B cell (primary cell): ENCODE measurements at regions not wholly inside any gene's neighbourhood (a gene's known extent, or its start where the extent isn't known, plus 50 kb on each side); places are given as distances from the start of the nearest gene placed in this dataset.

Experiments used
- ATAC-seq: fragments of 200-7000 bp; cut with Tn5 transposase; one replicate; pipeline ENCODE4 v1.10.0; 2021; ENCODE audit warnings: low read depth, mild to moderate bottlenecking, moderate number of reproducible peaks, moderate library complexity
- CTCF ChIA-PET: fragments of 350-600 bp; sonication (Branson Sonifier 250); formaldehyde crosslinking; loops from one replicate; lab custom pipeline; 2021; ENCODE audit warnings: antibody characterized with exemption, inconsistent platforms; lab: Charles Lee
- POLR2A ChIA-PET: fragments of 350-600 bp; sonication (Branson Sonifier 250); formaldehyde crosslinking; loops from one replicate; lab custom pipeline; 2021; ENCODE audit warnings: antibody characterized with exemption; lab: Charles Lee
- DNase-seq: peaks from one replicate; pipeline ENCODE4 v3.0.0; 2013
- H2AFZ ChIP-seq: 2 replicates; pipeline ENCODE4 v1.6.1; 2012; ENCODE audit warnings: mild to moderate bottlenecking, low read depth, low read length; ENCODE audit not compliant: insufficient read depth, poor library complexity, severe bottlenecking
- H3K27ac ChIP-seq, 2 donors: 1 replicate in 1 of 2; 2 replicates in 1 of 2; pipeline ENCODE4 v1.5.1; 2012 to 2013; ENCODE audit warnings: low read length in 2 of 2, mild to moderate bottlenecking in 2 of 2, moderate library complexity in 1 of 2
- H3K27me3 ChIP-seq, 4 experiments: fragments of 200-600 bp in 1 of 4; sonication (generic) in 1 of 4; replicated peaks in 1 of 4; 1 replicate in 2 of 4; 2 replicates in 2 of 4; pipeline versions ENCODE4 v1.6.1 to v1.7.0; 2013 to 2016; ENCODE audit warnings: low read length in 3 of 4, mild to moderate bottlenecking in 2 of 4, mixed read lengths in 1 of 4, moderate library complexity in 1 of 4; ENCODE audit not compliant: insufficient read depth in 4 of 4, control insufficient read depth in 3 of 4; ENCODE audit errors: control extremely low read depth in 1 of 4
- H3K36me3 ChIP-seq, 2 experiments: replicated peaks in 1 of 2; 1 replicate in 1 of 2; 2 replicates in 1 of 2; pipeline versions ENCODE4 v1.6.1 to v1.7.1; 2013; ENCODE audit warnings: low read length in 1 of 2; ENCODE audit not compliant: insufficient read depth in 2 of 2, control insufficient read depth in 1 of 2; ENCODE audit errors: control extremely low read depth in 1 of 2, extremely low read depth in 1 of 2
- H3K4me1 ChIP-seq, 2 donors: fragments of 200-600 bp in 1 of 2; sonication (generic) in 1 of 2; 1 replicate in 1 of 2; 2 replicates in 1 of 2; pipeline versions ENCODE4 v1.5.1 to v1.6.1; 2013 to 2017; ENCODE audit warnings: low read length in 2 of 2; ENCODE audit not compliant: control insufficient read depth in 2 of 2, insufficient read depth in 2 of 2
- H3K4me2 ChIP-seq: replicated peaks from 2 replicates; pipeline ENCODE3; 2012; ENCODE audit warnings: mild to moderate bottlenecking, low read depth, low read length; ENCODE audit not compliant: poor library complexity, severe bottlenecking
- H3K4me3 ChIP-seq, 5 experiments: fragments of 200-600 bp in 1 of 5; sonication (generic) in 1 of 5; 1 replicate in 3 of 5; 2 replicates in 2 of 5; pipeline versions ENCODE4 v1.5.1 to v1.7.0; 2011 to 2016; ENCODE audit warnings: low read length in 4 of 5, mild to moderate bottlenecking in 4 of 5, low read depth in 2 of 5, control low read depth in 1 of 5, moderate library complexity in 1 of 5; ENCODE audit not compliant: insufficient read depth in 1 of 5; ENCODE audit errors: control extremely low read depth in 1 of 5, extremely low read depth in 1 of 5
- H3K79me2 ChIP-seq: fragments of 200-600 bp; sonication (generic); one replicate; pipeline ENCODE4 v1.6.0; 2016; ENCODE audit warnings: low read length; ENCODE audit not compliant: control insufficient read depth, insufficient read depth
- H3K9ac ChIP-seq: fragments of 200-600 bp; sonication (generic); 2 replicates; pipeline ENCODE4 v1.6.1; 2017; ENCODE audit warnings: mild to moderate bottlenecking, low read length, moderate library complexity
- H3K9me3 ChIP-seq, 3 donors: one replicate each; pipeline versions ENCODE4 v1.6.1 to v1.7.1; 2013; ENCODE audit warnings: low read length in 2 of 3; ENCODE audit not compliant: control insufficient read depth in 2 of 3, insufficient read depth in 1 of 3; ENCODE audit errors: control extremely low read depth in 1 of 3
- H4K20me1 ChIP-seq: 2 replicates; pipeline ENCODE4 v1.6.0; 2012; ENCODE audit warnings: mild to moderate bottlenecking, low read length; ENCODE audit not compliant: insufficient read depth, control insufficient read depth, poor library complexity, severe bottlenecking
- H3K27ac Mint-ChIP-seq: one replicate; pipeline ENCODE4 v1.8.0; 2021; ENCODE audit warnings: mixed read lengths
- H3K27me3 Mint-ChIP-seq: one replicate; pipeline ENCODE4 v1.8.0; 2021; ENCODE audit warnings: mixed read lengths
- H3K4me1 Mint-ChIP-seq: one replicate; pipeline ENCODE4 v1.8.0; 2021; ENCODE audit warnings: mixed read lengths
- H3K4me3 Mint-ChIP-seq: one replicate; pipeline ENCODE4 v1.8.0; 2021; ENCODE audit warnings: mixed read lengths
- H3K9me3 Mint-ChIP-seq: one replicate; pipeline ENCODE4 v1.8.0; 2022; ENCODE audit warnings: mixed read lengths; ENCODE audit not compliant: insufficient read depth
- EZH2 ChIP-seq: IDR thresholded peaks from 2 replicates; pipeline ENCODE4 v1.6.1; 2012; ENCODE audit warnings: borderline replicate concordance, low read depth, mild to moderate bottlenecking, moderate library complexity, low read length; ENCODE audit not compliant: insufficient read depth, poor library complexity, severe bottlenecking
- WGBS: methylation state at CpG from one replicate; pipeline ENCODE4 v1.1.5; 2013; ENCODE audit warnings: missing lambda C conversion rate; ENCODE audit not compliant: insufficient coverage; 5-methylcytosine and 5-hydroxymethylcytosine counted together
- intact Hi-C: fragments of 100-400 bp; cut with micrococcal nuclease; formaldehyde crosslinking; loops from one replicate; pipeline ENCODE4 v1.10.0; 2022
- TF ChIP-seq, protein P1 (sequence below): fragments of 200-600 bp; IDR thresholded peaks from one replicate; pipeline ENCODE4 v1.8.0; 2022; ENCODE audit warnings: antibody characterized with exemption, mild to moderate bottlenecking

GRCh38 chr2:129008055-129008880 is 689.6 kb upstream of the HS6ST1 start:
- H4K20me1 ChIP-seq, result no peaks in the 10 kb centered on the region
- Mint-ChIP-seq H3K27ac (no peak overlapping the region), H3K4me1 (no peaks in the 10 kb centered on the region), H3K9me3 (no peaks in the 10 kb centered on the region), H3K27me3 (peaks cover 4% of the 10 kb centered on the region), H3K4me3 (no peak overlapping the region)
- H3K79me2 ChIP-seq, result no peaks in the 10 kb centered on the region
- H3K27ac ChIP-seq, result no peak overlapping the region
- H3K4me2 ChIP-seq, result no peak overlapping the region
- no peak overlapping the region for H3K4me3 ChIP-seq
- ATAC-seq (no peak), DNase-seq (no peak)
- intact Hi-C loops, result no loop called here
- 87% methylated on average over 5 of the region's 5 CpGs for WGBS
- TF ChIP-seq, protein P1, sequence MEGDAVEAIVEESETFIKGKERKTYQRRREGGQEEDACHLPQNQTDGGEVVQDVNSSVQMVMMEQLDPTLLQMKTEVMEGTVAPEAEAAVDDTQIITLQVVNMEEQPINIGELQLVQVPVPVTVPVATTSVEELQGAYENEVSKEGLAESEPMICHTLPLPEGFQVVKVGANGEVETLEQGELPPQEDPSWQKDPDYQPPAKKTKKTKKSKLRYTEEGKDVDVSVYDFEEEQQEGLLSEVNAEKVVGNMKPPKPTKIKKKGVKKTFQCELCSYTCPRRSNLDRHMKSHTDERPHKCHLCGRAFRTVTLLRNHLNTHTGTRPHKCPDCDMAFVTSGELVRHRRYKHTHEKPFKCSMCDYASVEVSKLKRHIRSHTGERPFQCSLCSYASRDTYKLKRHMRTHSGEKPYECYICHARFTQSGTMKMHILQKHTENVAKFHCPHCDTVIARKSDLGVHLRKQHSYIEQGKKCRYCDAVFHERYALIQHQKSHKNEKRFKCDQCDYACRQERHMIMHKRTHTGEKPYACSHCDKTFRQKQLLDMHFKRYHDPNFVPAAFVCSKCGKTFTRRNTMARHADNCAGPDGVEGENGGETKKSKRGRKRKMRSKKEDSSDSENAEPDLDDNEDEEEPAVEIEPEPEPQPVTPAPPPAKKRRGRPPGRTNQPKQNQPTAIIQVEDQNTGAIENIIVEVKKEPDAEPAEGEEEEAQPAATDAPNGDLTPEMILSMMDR, result no peak
- TF ChIP-seq EZH2, result no peak
- CTCF ChIA-PET, result no interaction called here
- no peak overlapping the region for H2AFZ ChIP-seq
- no peaks in the 10 kb centered on the region for H3K36me3 ChIP-seq
- H3K27me3 ChIP-seq, result peaks cover 0 to 2% (median 0%) of the 10 kb centered on the region in 4 experiments
- no peaks in the 10 kb centered on the region for H3K4me1 ChIP-seq
- H3K9ac ChIP-seq, result no peak overlapping the region
- peaks cover 0 to 9% (median 0%) of the 10 kb centered on the region in 3 donors for H3K9me3 ChIP-seq
- POLR2A ChIA-PET, result no interaction called here

GRCh38 chr2:129008881-129009554 is 690.4 kb upstream of the HS6ST1 start:
- Histone ChIP-seq H3K36me3 (no peaks in the 10 kb centered on the region), H2AFZ (no peak overlapping the region), H3K9ac (no peak overlapping the region), H3K79me2 (no peaks in the 10 kb centered on the region), H3K9me3 (peaks cover 0 to 9% (median 0%) of the 10 kb centered on the region in 3 donors), H3K4me2 (no peak overlapping the region), H3K4me3 (no peak overlapping the region), H3K27me3 (peaks cover 0 to 2% (median 0%) of the 10 kb centered on the region in 4 experiments), H3K27ac (no peak overlapping the region), H4K20me1 (no peaks in the 10 kb centered on the region), H3K4me1 (no peaks in the 10 kb centered on the region)
- TF ChIP-seq, protein P1, result no peak
- Mint-ChIP-seq H3K9me3 (no peaks in the 10 kb centered on the region), H3K27me3 (peaks cover 4% of the 10 kb centered on the region), H3K4me1 (no peaks in the 10 kb centered on the region), H3K4me3 (no peak overlapping the region), H3K27ac (no peak overlapping the region)
- ChIA-PET POLR2A (no interaction called here), CTCF (no interaction called here)
- WGBS, result 88% methylated on average over 12 of the region's 12 CpGs
- no peak for ATAC-seq
- no peak for DNase-seq
- intact Hi-C loops, result no loop called here
